ENCODE measurements at regions not wholly inside any gene's neighbourhood (a gene's known extent, or its start where the extent isn't known, plus 50 kb on each side); places are given as distances from the start of the nearest gene placed in this dataset.
A peak's percentile ranks its signal among the peaks of the same experiment; 100 is the strongest.

GRCh38 chr15:39269821-39270220, 311.1 kb upstream of the THBS1 start:
- Histone ChIP-seq H3K27ac (ENCODE audit: extremely low read length, insufficient read depth, low read length) (no peak overlapping the region), H3K9me3 (ENCODE audit: low read length) (no peaks in the 10 kb centered on the region), H3K4me3 (replicated peaks in 1 of 3; ENCODE audit: insufficient read depth in 1 of 3, low read depth in 2 of 3, low read length in 3 of 3) (no peak overlapping the region), H3K9ac (ENCODE audit: insufficient read depth, low read depth, low read length) (no peak overlapping the region), H3K36me3 (replicated peaks in 1 of 2; ENCODE audit: control insufficient read depth in 1 of 2, insufficient read depth in 2 of 2, low read length in 2 of 2) (no peaks in the 10 kb centered on the region), H2AFZ (ENCODE audit: low read length) (no peak overlapping the region), H3K79me2 (ENCODE audit: insufficient read depth, low read length) (no peaks in the 10 kb centered on the region), H3K4me1 (ENCODE audit: insufficient read depth, low read length) (peaks cover 75% of the 10 kb centered on the region), H3K4me2 (ENCODE audit: low read depth, low read length) (no peak overlapping the region), H4K20me1 (ENCODE audit: insufficient read depth, low read length) (no peaks in the 10 kb centered on the region), H3K27me3 (ENCODE audit: control insufficient read depth in 1 of 2, insufficient read depth in 2 of 2, low read length in 2 of 2) (no peaks in the 10 kb centered on the region)
- intact Hi-C loops (cut with micrococcal nuclease; ENCODE audit: unreplicated experiment) (loop anchor here (5.0 to 10.0 kb wide), 2 partner anchors 165 to 187 kb away; no protein-coding TSS in a partner anchor), in situ Hi-C loops (cut with HindIII; ENCODE audit: extremely low pct_ligation_motif_present, low pct_unique_long_range_greater_than_20kb) (loop anchor here (5.0 to 10.0 kb wide), 2 partner anchors 98 to 145 kb away; no protein-coding TSS in a partner anchor)
- CTCF ChIA-PET (ENCODE audit: low intra/inter-chr PET ratio, low total read pairs): no interaction called here
- 82% methylated on average over 4 of the region's 4 CpGs for WGBS (ENCODE audit: low lambda C conversion rate)
- FAIRE-seq (no peak), ATAC-seq (no peak), DNase-seq (ENCODE audit: low spot score) (peak; percentile 51)
- no TSS peak for BruUV-seq (replicated peaks)
- POLR2A ChIA-PET: no interaction called here
- TF ChIP-seq ZNF777 (CRISPR knock-in tag; IDR thresholded peaks at IDR 0.05) (no peak), FOXP1 (IDR thresholded peaks at IDR 0.05) (no peak), FOXP1 (CRISPR knock-in tag; IDR thresholded peaks at IDR 0.05) (peak; percentile 36; the same call in 1 of the 2 replicates), NFYC (CRISPR knock-in tag; IDR thresholded peaks at IDR 0.05) (no peak), SMC3 (IDR thresholded peaks at IDR 0.05; ENCODE audit: low read length) (no peak), ZFYVE20 (CRISPR knock-in tag; IDR thresholded peaks at IDR 0.05; ENCODE audit: borderline replicate concordance, low read depth) (no peak), CREBL2 (CRISPR knock-in tag; IDR thresholded peaks at IDR 0.05; ENCODE audit: borderline replicate concordance) (no peak), FOXA3 (CRISPR knock-in tag; IDR thresholded peaks at IDR 0.05) (peak; percentile 64), FOSL2 (CRISPR knock-in tag; IDR thresholded peaks at IDR 0.05) (peak; percentile 28; the same call in 1 of the 2 replicates), PRDM4 (CRISPR knock-in tag; IDR thresholded peaks at IDR 0.05; ENCODE audit: borderline replicate concordance) (no peak), ARID5B (CRISPR knock-in tag; IDR thresholded peaks at IDR 0.05) (peak; percentile 39; the same call in 1 of the 2 replicates), POLR2A (IDR thresholded peaks at IDR 0.05; ENCODE audit: insufficient read depth in 1 of 2, low read depth in 2 of 2, low read length in 2 of 2) (no peak), MXD1 (CRISPR knock-in tag; IDR thresholded peaks at IDR 0.05) (no peak), KLF16 (CRISPR knock-in tag; IDR thresholded peaks at IDR 0.05) (no peak), NR2F2 (IDR thresholded peaks at IDR 0.05; ENCODE audit: borderline replicate concordance, low read depth) (no peak), CEBPZ (IDR thresholded peaks at IDR 0.05; ENCODE audit: low read length) (no peak)
